Endodermal cell (in vitro differentiated cells): ENCODE measurements at regions not wholly inside any gene's neighbourhood (a gene's known extent, or its start where the extent isn't known, plus 50 kb on each side); places are given as distances from the start of the nearest gene placed in this dataset.

Source experiments
- DNase-seq: peaks from one replicate; pipeline ENCODE4 v3.0.0-alpha.2; 2017
- H3K27ac ChIP-seq: 2 replicates; pipeline ENCODE4 v1.5.1; 2013; ENCODE audit warnings: mild to moderate bottlenecking, low read depth, low read length, moderate library complexity
- H3K27me3 ChIP-seq: 2 replicates; pipeline ENCODE4 v1.6.1; 2013; ENCODE audit warnings: mild to moderate bottlenecking, low read length, moderate library complexity; ENCODE audit not compliant: insufficient read depth, control insufficient read depth, poor library complexity, severe bottlenecking
- H3K36me3 ChIP-seq: 2 replicates; pipeline ENCODE4 v1.7.0; 2013; ENCODE audit warnings: mild to moderate bottlenecking, low read length, moderate library complexity; ENCODE audit not compliant: control insufficient read depth, insufficient read depth
- H3K4me1 ChIP-seq: one replicate; pipeline ENCODE4 v1.7.0; 2013; ENCODE audit warnings: low read length; ENCODE audit not compliant: control insufficient read depth, insufficient read depth
- H3K4me3 ChIP-seq: 2 replicates; pipeline ENCODE4 v1.5.1; 2013; ENCODE audit warnings: mild to moderate bottlenecking, low read length, moderate library complexity
- H3K9ac ChIP-seq: 2 replicates; pipeline ENCODE4 v1.6.1; 2013; ENCODE audit warnings: mild to moderate bottlenecking, low read length, moderate library complexity; ENCODE audit not compliant: poor library complexity, severe bottlenecking; ENCODE audit errors: extremely low read depth
- H3K9me3 ChIP-seq: 2 replicates; pipeline ENCODE4 v1.6.1; 2013; ENCODE audit warnings: mild to moderate bottlenecking, low read length, moderate library complexity; ENCODE audit not compliant: control insufficient read depth
- H3K27ac Mint-ChIP-seq: 2 replicates; pipeline ENCODE4 v1.8.0; 2020; ENCODE audit warnings: mixed read lengths
- H3K27me3 Mint-ChIP-seq: 2 replicates; pipeline ENCODE4 v1.8.0; 2021; ENCODE audit warnings: mild to moderate bottlenecking, mixed read lengths; ENCODE audit not compliant: insufficient read depth
- H3K36me3 Mint-ChIP-seq: 2 replicates; pipeline ENCODE4 v1.8.0; 2020; ENCODE audit warnings: low read depth, mixed read lengths
- H3K4me1 Mint-ChIP-seq: 2 replicates; pipeline ENCODE4 v1.8.0; 2020; ENCODE audit warnings: mixed read lengths
- H3K4me3 Mint-ChIP-seq: 2 replicates; pipeline ENCODE4 v1.8.0; 2020; ENCODE audit warnings: mild to moderate bottlenecking, moderate library complexity, mixed read lengths
- H3K9me3 Mint-ChIP-seq: 2 replicates; pipeline ENCODE4 v1.8.0; 2020; ENCODE audit warnings: mild to moderate bottlenecking, mixed read lengths
- WGBS, 2 experiments: methylation state at CpG; one replicate each; pipeline versions ENCODE4 v1.1.5 to v1.1.7; 2013; ENCODE audit warnings: missing lambda C conversion rate in 2 of 2, mixed read lengths in 1 of 2; ENCODE audit not compliant: insufficient coverage in 1 of 2, insufficient read length in 1 of 2; 5-methylcytosine and 5-hydroxymethylcytosine counted together
- TF ChIP-seq, protein P1 (sequence below): fragments of 200-600 bp; sonication (generic); conservative IDR thresholded peaks from 2 replicates; pipeline ENCODE4 v1.5.0; 2021; ENCODE audit warnings: antibody characterized with exemption, mild to moderate bottlenecking

DNA sequence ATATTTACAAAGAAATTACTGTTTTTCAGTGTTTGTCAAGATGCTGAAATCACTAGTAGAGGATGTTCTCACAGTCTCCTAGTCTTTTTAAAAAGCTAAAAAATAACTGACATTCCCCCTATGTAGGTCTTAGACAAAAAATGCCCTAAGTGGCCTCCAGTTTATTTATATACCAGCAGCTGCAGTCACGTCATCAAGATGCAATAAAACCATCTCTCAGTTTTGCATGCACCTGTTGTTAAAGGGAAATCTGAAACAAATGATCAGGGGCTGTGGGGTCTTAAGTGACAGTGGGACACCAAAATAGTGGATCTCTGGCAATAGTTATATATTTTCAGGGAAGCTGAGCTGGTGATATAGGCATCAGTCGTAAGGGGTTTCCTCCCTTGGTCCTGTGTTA, 146.5 kb upstream of the ARPP21 start:
- peaks cover 12% of the 10 kb centered on the region for H3K27me3 Mint-ChIP-seq
- H3K9ac ChIP-seq, result no peak overlapping the region
- no peaks in the 10 kb centered on the region for H3K27me3 ChIP-seq
- DNase-seq, result no peak
- no peak overlapping the region for H3K4me3 Mint-ChIP-seq
- 96% methylated on average over 2 of the region's 2 CpGs; no CpG with 5 or more reads in 1 of the 2 experiments for WGBS, 2 experiments
- H3K9me3 ChIP-seq, result no peaks in the 10 kb centered on the region
- H3K4me1 ChIP-seq, result no peaks in the 10 kb centered on the region
- H3K27ac ChIP-seq, result no peak overlapping the region
- no peaks in the 10 kb centered on the region for H3K9me3 Mint-ChIP-seq
- H3K36me3 ChIP-seq, result no peaks in the 10 kb centered on the region
- no peaks in the 10 kb centered on the region for H3K4me1 Mint-ChIP-seq
- H3K36me3 Mint-ChIP-seq, result no peaks in the 10 kb centered on the region
- H3K4me3 ChIP-seq, result no peak overlapping the region
- H3K27ac Mint-ChIP-seq, result no peak overlapping the region
- TF ChIP-seq, protein P1, sequence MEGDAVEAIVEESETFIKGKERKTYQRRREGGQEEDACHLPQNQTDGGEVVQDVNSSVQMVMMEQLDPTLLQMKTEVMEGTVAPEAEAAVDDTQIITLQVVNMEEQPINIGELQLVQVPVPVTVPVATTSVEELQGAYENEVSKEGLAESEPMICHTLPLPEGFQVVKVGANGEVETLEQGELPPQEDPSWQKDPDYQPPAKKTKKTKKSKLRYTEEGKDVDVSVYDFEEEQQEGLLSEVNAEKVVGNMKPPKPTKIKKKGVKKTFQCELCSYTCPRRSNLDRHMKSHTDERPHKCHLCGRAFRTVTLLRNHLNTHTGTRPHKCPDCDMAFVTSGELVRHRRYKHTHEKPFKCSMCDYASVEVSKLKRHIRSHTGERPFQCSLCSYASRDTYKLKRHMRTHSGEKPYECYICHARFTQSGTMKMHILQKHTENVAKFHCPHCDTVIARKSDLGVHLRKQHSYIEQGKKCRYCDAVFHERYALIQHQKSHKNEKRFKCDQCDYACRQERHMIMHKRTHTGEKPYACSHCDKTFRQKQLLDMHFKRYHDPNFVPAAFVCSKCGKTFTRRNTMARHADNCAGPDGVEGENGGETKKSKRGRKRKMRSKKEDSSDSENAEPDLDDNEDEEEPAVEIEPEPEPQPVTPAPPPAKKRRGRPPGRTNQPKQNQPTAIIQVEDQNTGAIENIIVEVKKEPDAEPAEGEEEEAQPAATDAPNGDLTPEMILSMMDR, result no peak

DNA sequence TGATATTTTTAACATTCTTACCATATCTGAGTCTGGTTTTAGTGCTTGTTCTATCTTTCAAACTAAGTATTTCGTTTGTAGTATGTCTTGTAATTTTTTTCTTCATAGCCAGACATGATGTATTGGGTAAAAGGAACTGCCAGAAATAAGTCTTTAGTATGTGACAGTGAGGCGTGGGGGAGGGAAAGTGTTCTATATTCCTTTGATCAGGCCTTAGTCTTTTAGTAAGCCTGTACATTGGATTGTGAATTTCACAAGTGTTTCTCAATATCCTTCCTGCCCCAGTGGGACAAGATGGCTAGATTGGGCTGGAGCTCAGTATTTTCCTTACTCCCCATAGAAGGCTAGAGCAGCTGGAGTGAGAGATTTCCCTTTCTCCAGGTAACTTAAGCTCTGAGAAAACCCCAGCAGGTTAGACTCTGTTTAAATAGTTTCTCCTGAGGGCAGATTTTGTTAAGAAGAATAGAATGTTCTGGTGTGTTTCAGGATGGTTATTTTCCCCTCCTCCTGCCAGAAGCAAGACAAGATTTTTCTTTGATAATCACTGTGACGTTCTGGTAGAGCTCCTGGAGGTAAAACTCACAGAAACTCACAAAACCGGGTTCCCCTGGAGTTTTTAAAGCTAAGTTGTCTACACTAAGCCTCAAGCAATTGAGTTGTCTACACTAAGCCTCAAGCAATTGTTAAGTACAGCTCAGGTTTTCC, 140.7 kb upstream of the ARPP21 start:
- Mint-ChIP-seq H3K27ac (no peak overlapping the region), H3K27me3 (peaks cover 39% of the 10 kb centered on the region), H3K4me3 (no peak overlapping the region), H3K9me3 (no peaks in the 10 kb centered on the region), H3K36me3 (no peaks in the 10 kb centered on the region), H3K4me1 (peaks cover 14% of the 10 kb centered on the region)
- H3K36me3 ChIP-seq, result no peaks in the 10 kb centered on the region
- TF ChIP-seq, protein P1, result no peak
- no peak overlapping the region for H3K4me3 ChIP-seq
- WGBS, 2 experiments, result 79 to 93% methylated on average over 2 to 4 of the region's 4 CpGs
- peaks cover 3% of the 10 kb centered on the region for H3K4me1 ChIP-seq
- no peak overlapping the region for H3K9ac ChIP-seq
- H3K27ac ChIP-seq, result no peak overlapping the region
- no peak for DNase-seq
- peaks cover 14% of the 10 kb centered on the region for H3K27me3 ChIP-seq
- no peaks in the 10 kb centered on the region for H3K9me3 ChIP-seq

DNA sequence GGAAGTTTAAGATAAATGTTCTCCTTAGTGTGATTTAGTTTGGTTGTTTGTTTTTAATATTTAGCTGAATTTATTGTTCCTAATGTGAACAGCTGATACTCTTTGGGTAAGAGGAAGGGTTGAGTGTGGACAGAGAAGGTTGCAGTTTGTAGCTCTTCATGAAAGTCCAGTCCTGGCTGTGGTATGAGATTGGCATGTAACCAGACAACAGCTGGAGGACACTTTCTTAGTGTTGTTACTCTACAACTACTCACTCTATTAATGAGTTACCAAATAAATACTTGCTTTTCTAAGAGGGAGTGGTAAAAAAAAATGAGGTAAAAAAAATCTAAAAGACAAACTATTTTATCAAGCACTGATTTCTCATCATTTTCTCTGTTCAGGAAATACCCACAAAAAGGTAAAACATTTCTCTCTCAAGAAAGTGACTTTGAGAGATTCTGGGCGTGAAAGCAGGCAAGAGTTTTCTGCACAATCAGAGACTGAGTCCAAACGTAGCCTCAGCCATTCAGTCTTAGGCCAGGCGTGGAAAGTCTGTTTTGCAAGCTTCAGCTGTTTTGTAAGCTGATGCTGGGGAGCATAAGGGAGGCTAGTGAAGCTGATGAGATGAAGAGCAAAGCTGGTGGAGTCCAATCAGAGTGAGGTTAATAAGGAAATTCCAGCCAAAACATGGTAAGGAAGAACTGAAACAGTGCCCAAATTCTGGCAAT, 138.5 kb upstream of the ARPP21 start:
- Histone ChIP-seq H3K9ac (no peak overlapping the region), H3K4me1 (peaks cover 20% of the 10 kb centered on the region), H3K27me3 (peaks cover 14% of the 10 kb centered on the region), H3K9me3 (no peaks in the 10 kb centered on the region), H3K4me3 (no peak overlapping the region), H3K27ac (no peak overlapping the region), H3K36me3 (no peaks in the 10 kb centered on the region)
- 88 to 95% methylated on average over 3 of the region's 3 CpGs for WGBS, 2 experiments
- Mint-ChIP-seq H3K4me3 (no peak overlapping the region), H3K27ac (no peak overlapping the region), H3K27me3 (peaks cover 43% of the 10 kb centered on the region), H3K4me1 (peaks cover 29% of the 10 kb centered on the region), H3K36me3 (no peaks in the 10 kb centered on the region), H3K9me3 (no peaks in the 10 kb centered on the region)
- TF ChIP-seq, protein P1, result no peak
- DNase-seq, result no peak
